GM18858 (cell line): ENCODE measurements at regions not wholly inside any gene's neighbourhood (a gene's known extent, or its start where the extent isn't known, plus 50 kb on each side); places are given as distances from the start of the nearest gene placed in this dataset.

Experiments
- ATAC-seq: cut with Tn5 transposase; IDR thresholded peaks from one replicate; pipeline ENCODE4 v1.9.1; 2021; ENCODE audit not compliant: unreplicated experiment

DNA sequence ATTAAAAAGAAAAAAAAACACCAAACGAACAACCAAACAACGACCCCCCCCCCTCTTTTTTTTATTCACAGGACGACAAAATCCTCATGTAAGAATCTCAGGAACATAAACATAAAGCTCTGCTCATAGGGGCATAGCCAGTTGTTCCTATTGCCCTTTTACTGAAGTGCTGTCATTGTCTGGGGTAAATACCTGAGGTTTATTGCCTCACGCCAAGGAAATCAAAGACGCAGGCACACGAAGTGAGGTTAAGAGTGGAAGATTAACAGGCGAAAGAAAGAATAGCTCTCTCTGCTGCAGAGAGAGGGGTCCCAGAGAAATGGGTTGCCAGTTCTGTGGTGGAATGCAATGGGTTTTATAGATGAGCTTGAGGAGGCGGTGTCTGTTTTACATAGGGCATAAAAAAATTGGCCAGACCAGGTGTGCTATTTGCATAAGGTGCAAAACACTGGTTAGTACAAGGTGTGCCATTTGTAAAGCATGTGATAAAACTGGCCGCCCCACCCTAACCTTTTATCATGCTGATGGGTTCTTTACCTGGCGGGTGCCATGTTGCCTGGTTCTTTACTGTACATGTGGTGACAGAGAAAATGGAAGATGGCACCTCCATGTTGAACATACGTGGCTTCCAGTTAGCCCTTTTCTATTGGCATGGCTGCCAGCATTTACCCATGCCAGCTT, 257.6 kb upstream of the ZPLD1 start:
- ATAC-seq: no peak

DNA sequence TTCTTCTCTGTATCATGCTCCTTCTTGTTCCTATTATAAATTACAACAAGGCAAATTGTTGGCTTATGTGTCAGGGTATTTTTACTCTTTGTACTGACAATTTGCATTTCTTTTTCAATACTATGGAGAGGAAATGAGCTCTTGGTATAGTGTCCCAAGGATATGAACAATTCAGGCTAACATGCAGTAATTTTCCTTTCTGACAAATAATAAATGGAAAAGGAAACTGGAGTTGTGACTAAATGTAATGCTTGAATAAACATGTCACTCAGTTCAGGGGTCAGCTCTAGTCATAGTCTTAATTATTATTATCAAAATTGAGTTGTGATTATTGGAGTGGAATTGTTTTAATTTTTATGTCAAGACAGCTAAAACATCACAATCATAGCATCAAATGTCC, 256.0 kb upstream of the ZPLD1 start:
- ATAC-seq: no peak

GRCh38 chr3:102179326-102180177, 255.3 kb upstream of the ZPLD1 start:
- peak; percentile 73 for ATAC-seq

- peak; percentile 37 for ATAC-seq
Measured at GRCh38 chr3:102180280-102180931, 254.4 kb upstream of the ZPLD1 start.

DNA sequence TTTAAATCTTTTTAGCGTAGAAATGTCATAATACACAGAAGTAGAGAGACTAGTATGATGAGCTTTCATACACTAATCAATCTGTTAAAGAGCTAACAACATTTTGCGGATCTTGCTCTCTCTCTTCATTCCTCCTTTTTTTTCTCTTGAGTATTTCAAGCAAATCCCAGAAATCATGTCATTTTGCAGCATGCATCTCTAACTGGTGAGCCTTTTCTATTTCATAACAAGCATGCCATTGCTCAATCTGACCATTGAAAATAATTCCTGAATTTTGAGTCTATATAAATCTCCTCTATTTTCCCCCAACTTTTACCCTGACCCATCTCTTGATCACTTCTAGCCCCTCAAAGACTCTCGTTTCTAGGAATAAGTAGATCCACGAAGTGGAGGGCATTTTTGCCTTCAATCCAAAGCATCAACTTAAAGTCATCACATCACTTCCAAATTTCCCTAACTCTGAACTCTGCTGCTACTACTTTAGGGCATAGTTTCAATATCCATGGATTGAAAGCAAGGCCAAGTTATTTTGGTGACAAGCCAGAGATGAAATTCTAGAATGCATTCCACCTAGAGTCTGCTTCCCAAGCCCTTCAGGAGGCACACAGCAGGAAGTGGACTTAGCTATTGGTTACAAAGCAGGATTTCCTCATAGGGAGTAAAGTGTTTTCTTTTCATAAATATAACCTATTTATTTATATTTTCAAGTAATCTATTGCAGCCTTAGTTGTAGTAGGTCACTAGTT, 253.5 kb upstream of the ZPLD1 start:
- ATAC-seq: no peak

GRCh38 chr3:102182162-102182561, 252.7 kb upstream of the ZPLD1 start:
- no peak for ATAC-seq

DNA sequence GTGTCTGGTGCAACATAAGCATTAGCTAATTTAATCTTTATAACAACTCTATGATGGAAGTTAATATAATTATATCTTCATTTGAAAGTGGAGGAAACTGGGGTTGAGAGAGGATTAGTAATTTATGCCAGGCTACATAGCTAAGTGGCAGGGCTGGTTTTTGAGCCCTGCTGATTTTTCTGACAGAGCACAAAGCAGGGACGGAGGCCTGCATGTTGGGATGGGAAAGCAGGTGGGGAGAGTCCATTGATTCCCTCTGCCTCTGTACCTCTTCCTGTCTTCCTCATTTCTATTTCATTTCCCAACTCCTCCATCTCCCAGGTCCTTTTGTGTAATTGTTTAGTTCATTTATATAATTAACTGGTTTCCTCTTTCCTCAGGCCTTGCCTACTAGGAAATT, 251.6 kb upstream of the ZPLD1 start:
- ATAC-seq: no peak

GRCh38 chr3:102183623-102184022, 251.2 kb upstream of the ZPLD1 start:
- ATAC-seq: no peak

DNA sequence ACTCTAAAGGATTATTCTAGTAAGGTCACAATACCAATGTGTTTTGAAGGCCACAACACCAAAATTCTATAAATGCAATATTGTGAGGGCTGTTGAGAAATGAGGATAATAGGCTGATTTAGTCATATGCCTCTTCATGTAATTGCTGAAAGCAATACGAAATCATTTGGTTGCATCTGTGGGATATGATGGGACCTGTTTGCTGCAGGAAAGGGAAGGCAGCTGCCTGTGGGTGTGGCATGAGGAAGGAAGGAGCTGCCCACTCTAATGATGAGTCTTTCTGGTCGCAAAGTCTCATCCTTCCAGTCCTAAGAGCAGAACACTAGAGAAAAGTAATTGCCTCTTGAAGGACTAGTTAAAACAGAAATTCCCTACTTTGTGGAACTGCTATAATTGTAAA, 245.3 kb upstream of the ZPLD1 start:
- no peak for ATAC-seq

DNA sequence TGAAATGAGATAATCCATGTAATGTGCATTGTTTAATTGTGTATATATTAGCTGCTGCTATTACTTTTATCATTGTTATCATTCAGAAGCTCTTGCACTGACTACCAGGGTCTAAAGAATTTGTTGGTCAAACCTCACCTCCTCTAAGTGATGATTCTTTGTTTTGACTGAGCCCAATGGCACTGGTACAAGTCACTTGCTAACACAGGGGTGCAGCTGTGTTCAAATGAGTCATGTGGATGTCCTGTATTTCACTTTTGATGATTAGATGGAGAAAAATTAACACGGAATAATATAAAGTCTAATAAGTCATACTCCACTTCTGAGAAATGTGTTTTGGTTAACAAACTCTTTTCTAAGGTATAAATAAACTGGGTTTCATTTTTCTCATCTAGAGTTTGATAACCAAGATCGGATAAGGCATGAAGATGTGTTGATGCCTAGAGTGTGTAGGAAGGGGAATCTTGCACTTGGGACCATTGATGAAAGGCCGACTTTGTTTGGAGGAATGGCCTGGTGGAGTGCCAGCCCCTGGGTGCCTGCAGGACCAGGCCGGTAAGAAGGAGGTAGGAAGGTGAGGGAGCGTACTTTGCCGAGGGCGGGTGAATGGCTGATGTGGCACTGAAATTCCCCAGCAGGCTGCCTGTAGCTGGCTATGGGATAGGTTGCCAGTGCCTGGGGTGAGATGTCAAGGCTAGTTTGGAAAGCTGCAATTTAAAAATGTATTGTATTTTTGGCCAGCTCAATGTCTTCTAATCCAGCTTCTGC, 244.7 kb upstream of the ZPLD1 start:
- no peak for ATAC-seq

DNA sequence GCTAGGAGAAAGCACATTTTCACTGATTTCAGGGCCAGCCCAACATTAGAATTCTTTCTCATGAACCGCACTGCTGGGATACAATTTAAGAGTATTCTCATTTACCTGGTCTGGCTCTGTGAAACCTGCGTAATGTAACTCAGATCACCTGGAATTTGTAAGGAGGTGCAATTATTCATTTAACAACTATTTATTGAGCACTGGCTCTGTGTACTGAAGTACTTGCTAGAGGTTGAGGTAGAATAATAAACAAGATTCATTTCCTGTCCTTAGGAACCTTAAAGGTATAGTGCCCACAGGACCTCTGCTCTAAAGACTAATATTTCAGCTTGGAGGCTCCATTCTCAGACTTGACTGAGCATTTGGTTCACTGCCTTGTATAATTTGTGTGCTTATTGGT, 242.2 kb upstream of the ZPLD1 start:
- ATAC-seq: no peak

GRCh38 chr3:102193255-102193654, 241.6 kb upstream of the ZPLD1 start:
- ATAC-seq: no peak

- no peak for ATAC-seq
Measured at GRCh38 chr3:102194001-102194400, 240.8 kb upstream of the ZPLD1 start.

- ATAC-seq: no peak
Measured at GRCh38 chr3:102194760-102195159, 240.1 kb upstream of the ZPLD1 start.

GRCh38 chr3:102195198-102195948, 239.4 kb upstream of the ZPLD1 start:
- ATAC-seq: no peak

DNA sequence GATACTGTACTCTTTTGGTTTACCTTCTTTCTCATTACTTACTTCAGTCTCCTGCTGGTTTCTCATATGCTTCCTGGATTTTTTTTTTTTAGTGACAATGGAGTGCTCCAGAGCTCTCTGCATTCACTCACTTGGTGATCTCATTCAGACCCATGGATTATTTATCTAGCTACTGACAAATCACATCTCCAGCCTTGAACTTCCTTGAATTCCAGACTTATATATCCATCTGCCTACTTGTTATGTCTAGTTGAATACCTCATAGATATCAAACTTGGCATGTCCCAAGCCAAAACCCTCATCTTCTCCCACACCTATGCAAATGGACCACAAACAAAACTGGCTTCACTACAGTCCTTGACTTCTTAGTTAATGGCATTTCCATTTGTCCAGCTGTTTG, 234.7 kb upstream of the ZPLD1 start:
- ATAC-seq: no peak

- ATAC-seq: no peak
Measured at GRCh38 chr3:102200560-102200959, 234.3 kb upstream of the ZPLD1 start.

DNA sequence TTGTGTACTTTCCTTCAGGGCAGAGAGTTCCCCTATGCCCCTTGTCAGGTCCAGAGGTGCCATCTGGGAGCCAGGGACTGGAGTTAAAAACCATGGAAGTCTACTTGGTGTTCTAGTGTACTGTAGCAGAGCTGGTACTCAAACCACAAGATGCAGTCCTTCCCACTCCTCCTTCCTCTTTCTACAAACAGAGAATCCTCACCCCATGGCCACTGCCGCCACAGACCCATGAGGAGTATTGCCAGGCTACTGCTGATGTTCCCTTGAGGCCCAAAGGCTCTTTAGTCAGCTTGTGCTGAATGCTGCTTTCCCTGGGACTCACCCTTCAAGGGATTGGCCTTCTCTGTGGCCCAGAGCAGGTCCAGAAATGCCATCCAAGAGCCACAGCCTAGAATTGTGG, 229.2 kb upstream of the ZPLD1 start:
- no peak for ATAC-seq

DNA sequence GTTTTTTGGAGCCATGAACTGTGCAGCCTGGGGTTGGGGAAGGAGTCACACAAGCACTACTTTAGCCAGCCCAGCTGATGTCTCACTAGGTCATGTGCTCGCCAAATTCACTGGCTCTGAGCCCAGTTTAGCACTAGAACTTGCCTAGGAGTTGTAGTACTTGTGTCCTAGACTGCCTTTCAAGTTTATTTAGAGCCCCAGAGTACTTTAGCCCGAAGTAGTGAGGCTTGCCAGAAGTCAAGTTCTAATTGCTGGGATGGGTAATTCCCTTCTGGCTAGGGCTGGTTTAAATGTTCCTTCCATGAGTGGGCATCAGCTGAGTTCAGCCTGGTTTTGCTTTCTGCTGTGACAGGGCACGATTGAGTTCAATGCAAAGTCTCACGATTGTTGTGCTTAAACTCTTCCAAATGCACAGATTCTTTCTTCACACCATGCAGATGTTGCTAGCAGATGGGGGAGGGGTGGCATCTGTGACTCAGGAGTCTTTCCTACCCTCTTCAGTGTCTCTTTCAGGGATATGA, 228.2 kb upstream of the ZPLD1 start:
- ATAC-seq: no peak

DNA sequence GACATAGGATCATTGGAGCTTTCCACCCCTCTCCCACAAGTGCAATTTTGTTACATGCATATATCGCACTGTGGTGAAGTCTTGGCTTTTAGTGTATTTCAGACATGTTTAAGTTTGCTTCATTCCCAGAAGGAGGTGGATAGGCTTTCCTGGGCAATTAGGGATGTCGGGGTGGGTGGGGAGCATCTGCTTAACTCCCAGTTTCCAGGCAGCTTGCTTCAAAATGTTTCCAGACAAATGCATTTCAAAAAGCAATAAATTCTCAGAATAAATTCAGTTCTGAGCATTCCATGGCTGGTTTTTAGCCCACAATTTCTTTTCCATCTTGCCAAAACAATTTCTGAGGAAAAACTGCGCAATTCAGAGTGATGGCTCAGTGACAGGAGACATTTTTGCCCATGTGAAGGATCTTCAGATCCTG, 227.7 kb upstream of the ZPLD1 start:
- no peak for ATAC-seq
